Mammary epithelial cell (primary cell): ENCODE measurements at regions not wholly inside any gene's neighbourhood (a gene's known extent, or its start where the extent isn't known, plus 50 kb on each side); places are given as distances from the start of the nearest gene placed in this dataset.

ENCODE experiments used
- CTCF ChIP-seq, 2 donors: IDR thresholded peaks in 1 of 2; conservative IDR thresholded peaks in 1 of 2; 2 replicates each; pipeline ENCODE4 v1.5.1; 2011 to 2012; ENCODE audit warnings: inconsistent platforms in 2 of 2, low read length in 2 of 2, mild to moderate bottlenecking in 2 of 2, control low read depth in 1 of 2, low read depth in 1 of 2; ENCODE audit not compliant: insufficient read depth in 1 of 2; ENCODE audit errors: extremely low read depth in 1 of 2
- EZH2 ChIP-seq: IDR thresholded peaks from 2 replicates; pipeline ENCODE4 v1.6.1; 2012; ENCODE audit warnings: low read length, inconsistent platforms, borderline replicate concordance

DNA sequence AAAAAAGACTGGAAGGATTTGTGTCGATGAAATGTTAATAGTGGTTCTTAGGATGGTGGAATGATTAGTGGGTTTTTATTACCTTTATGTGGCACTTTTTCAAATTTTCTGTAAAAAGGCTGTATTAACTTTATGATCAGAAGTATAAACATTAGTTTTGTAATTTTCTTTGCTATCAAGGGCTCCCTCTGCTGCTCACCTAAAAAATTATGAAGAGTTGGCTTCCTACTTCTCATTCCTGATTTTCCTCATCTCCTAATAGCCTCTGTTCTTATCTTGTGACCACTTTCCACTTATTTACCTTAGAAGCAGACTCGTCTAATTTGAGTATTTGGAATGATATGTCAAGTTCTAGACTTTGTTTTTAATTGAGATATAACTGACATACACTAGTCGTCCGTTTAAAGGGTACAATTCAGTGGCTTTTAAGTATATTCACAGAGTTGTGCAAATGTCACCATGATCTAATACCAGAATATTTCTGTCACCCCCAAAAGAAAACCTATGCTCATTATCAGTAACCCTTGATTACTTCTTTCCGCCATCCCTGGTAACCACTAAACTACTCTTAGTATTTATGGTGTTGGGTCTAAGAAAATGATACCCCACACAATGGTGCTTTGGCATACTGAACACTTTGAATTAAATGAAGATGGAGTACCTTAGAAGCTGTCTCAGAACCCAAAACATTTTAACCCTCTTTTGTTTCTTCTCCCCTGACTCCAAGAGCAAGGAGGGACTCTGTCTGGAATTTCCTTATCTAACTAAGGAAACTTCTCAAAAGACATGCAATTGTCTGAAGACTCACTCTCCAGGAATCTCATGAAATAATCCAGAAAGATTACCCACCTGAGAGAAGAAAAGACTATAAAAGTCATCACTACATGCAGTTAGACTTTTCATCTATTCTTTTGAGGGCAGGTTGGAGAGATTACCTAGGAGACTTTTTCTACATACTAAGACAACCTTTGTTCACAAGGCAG is 311.3 kb downstream of the DLEU7 start:
- TF ChIP-seq CTCF (conservative IDR thresholded peaks at IDR 0.05 in 1 of 2, IDR thresholded peaks at IDR 0.05 in 1 of 2; ENCODE audit: extremely low read depth in 1 of 2, insufficient read depth in 1 of 2, low read depth in 1 of 2, low read length in 2 of 2) (peak; percentile 40 to 54), EZH2 (no peak)
